ENCODE measurements at regions not wholly inside any gene's neighbourhood (a gene's known extent, or its start where the extent isn't known, plus 50 kb on each side); places are given as distances from the start of the nearest gene placed in this dataset.
A peak's percentile ranks its signal among the peaks of the same experiment; 100 is the strongest.

DNA sequence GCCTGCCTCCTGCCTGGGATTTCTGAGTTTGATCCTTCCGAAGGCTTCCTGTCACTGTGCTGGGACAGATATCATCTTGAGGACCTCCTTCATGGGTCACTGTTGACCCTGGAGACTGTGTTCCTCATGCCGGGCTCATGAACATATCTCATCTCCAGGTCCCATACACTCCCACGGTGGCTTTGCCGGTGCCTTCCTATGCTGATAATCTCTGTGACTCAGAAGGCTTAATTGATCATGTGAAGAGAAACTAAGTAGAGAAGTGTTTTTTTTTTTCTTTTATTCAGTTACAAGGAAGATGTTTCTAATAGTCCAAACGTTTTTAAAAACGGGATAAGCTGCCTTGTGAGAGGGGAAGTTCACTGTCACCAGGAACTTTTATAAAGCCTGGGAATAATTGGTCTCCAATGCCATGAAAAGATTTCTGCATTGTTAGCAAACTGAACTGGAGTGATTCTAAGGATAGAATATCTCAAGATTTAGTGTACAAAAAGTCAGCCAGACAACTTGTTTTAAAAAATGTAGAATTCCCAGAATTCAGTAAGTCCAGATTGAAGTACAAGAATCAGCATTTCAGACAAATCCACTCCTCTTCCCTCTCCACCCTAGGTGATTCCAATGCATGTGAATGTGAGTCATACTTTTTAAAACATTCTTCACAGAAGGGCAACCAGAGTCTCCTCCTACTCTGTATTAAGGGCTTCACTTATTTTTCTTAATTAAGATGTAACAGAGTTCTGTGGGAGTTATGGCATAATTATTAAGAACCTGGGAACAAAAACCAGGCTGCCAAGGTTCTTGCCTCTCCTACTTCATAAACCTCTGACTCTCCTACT lies 139.8 kb upstream of the LGR5 start (continued):
- TF ChIP-seq SRSF7 (optimal IDR thresholded peaks at IDR 0.05; ENCODE audit: low read depth, low read length): no peak
- TF ChIP-seq, protein P1, sequence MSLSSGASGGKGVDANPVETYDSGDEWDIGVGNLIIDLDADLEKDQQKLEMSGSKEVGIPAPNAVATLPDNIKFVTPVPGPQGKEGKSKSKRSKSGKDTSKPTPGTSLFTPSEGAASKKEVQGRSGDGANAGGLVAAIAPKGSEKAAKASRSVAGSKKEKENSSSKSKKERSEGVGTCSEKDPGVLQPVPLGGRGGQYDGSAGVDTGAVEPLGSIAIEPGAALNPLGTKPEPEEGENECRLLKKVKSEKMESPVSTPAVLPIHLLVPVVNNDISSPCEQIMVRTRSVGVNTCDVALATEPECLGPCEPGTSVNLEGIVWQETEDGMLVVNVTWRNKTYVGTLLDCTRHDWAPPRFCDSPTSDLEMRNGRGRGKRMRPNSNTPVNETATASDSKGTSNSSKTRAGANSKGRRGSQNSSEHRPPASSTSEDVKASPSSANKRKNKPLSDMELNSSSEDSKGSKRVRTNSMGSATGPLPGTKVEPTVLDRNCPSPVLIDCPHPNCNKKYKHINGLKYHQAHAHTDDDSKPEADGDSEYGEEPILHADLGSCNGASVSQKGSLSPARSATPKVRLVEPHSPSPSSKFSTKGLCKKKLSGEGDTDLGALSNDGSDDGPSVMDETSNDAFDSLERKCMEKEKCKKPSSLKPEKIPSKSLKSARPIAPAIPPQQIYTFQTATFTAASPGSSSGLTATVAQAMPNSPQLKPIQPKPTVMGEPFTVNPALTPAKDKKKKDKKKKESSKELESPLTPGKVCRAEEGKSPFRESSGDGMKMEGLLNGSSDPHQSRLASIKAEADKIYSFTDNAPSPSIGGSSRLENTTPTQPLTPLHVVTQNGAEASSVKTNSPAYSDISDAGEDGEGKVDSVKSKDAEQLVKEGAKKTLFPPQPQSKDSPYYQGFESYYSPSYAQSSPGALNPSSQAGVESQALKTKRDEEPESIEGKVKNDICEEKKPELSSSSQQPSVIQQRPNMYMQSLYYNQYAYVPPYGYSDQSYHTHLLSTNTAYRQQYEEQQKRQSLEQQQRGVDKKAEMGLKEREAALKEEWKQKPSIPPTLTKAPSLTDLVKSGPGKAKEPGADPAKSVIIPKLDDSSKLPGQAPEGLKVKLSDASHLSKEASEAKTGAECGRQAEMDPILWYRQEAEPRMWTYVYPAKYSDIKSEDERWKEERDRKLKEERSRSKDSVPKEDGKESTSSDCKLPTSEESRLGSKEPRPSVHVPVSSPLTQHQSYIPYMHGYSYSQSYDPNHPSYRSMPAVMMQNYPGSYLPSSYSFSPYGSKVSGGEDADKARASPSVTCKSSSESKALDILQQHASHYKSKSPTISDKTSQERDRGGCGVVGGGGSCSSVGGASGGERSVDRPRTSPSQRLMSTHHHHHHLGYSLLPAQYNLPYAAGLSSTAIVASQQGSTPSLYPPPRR (CRISPR knock-in tag; IDR thresholded peaks at IDR 0.05; ENCODE audit: borderline replicate concordance): no peak
- no peak for TF ChIP-seq NR1H2 (CRISPR knock-in tag; IDR thresholded peaks at IDR 0.05)
- TF ChIP-seq, protein P2, sequence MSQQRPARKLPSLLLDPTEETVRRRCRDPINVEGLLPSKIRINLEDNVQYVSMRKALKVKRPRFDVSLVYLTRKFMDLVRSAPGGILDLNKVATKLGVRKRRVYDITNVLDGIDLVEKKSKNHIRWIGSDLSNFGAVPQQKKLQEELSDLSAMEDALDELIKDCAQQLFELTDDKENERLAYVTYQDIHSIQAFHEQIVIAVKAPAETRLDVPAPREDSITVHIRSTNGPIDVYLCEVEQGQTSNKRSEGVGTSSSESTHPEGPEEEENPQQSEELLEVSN (IDR thresholded peaks at IDR 0.05; ENCODE audit: borderline replicate concordance in 1 of 2, extremely low read depth in 1 of 2, insufficient read depth in 1 of 2, insufficient read length in 1 of 2, low read depth in 1 of 2, low read length in 1 of 2, poor library complexity in 1 of 2, severe bottlenecking in 1 of 2): no peak
- TF ChIP-seq PML (IDR thresholded peaks at IDR 0.05; ENCODE audit: low read length): peak; percentile 60
- TF ChIP-seq, protein P3, sequence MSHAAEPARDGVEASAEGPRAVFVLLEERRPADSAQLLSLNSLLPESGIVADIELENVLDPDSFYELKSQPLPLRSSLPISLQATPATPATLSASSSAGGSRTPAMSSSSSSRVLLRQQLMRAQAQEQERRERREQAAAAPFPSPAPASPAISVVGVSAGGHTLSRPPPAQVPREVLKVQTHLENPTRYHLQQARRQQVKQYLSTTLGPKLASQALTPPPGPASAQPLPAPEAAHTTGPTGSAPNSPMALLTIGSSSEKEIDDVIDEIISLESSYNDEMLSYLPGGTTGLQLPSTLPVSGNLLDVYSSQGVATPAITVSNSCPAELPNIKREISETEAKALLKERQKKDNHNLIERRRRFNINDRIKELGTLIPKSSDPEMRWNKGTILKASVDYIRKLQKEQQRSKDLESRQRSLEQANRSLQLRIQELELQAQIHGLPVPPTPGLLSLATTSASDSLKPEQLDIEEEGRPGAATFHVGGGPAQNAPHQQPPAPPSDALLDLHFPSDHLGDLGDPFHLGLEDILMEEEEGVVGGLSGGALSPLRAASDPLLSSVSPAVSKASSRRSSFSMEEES (CRISPR knock-in tag; IDR thresholded peaks at IDR 0.05): no peak
- TF ChIP-seq IRF2 (CRISPR knock-in tag; IDR thresholded peaks at IDR 0.05): no peak
- TF ChIP-seq MIER1 (IDR thresholded peaks at IDR 0.05; ENCODE audit: low read depth): no peak
- TF ChIP-seq PCBP2 (IDR thresholded peaks at IDR 0.05; ENCODE audit: low read depth, low read length, poor library complexity, severe bottlenecking): no peak
- 0 out of 4 replicates have a peak, but pooled peaks of 1 of the 2 experiments have one; percentile 22 for TF ChIP-seq TEAD1 (CRISPR knock-in tag; IDR thresholded peaks at IDR 0.05)
- TF ChIP-seq BRD9 (IDR thresholded peaks at IDR 0.05; ENCODE audit: low read depth, partially characterized antibody): no peak
- no peak for TF ChIP-seq CHD4 (IDR thresholded peaks at IDR 0.05; ENCODE audit: insufficient read depth, insufficient replicate concordance, low read depth, low read length, poor library complexity, severe bottlenecking)
- TF ChIP-seq, protein P4, sequence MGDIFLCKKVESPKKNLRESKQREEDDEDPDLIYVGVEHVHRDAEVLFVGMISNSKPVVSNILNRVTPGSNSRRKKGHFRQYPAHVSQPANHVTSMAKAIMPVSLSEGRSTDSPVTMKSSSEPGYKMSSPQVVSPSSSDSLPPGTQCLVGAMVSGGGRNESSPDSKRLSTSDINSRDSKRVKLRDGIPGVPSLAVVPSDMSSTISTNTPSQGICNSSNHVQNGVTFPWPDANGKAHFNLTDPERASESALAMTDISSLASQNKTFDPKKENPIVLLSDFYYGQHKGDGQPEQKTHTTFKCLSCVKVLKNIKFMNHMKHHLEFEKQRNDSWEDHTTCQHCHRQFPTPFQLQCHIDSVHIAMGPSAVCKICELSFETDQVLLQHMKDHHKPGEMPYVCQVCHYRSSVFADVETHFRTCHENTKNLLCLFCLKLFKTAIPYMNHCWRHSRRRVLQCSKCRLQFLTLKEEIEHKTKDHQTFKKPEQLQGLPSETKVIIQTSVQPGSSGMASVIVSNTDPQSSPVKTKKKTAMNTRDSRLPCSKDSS (IDR thresholded peaks at IDR 0.05; ENCODE audit: low read depth, partially characterized antibody): no peak
- TF ChIP-seq ZNF668 (CRISPR knock-in tag; IDR thresholded peaks at IDR 0.05): no peak
- TF ChIP-seq KDM2B (CRISPR knock-in tag; IDR thresholded peaks at IDR 0.05): no peak
- peak; percentile 51 for TF ChIP-seq CXXC5 (CRISPR knock-in tag; IDR thresholded peaks at IDR 0.05)
- TF ChIP-seq ZNF436 (CRISPR knock-in tag; IDR thresholded peaks at IDR 0.05): no peak
- no peak for TF ChIP-seq PHTF2 (CRISPR knock-in tag; IDR thresholded peaks at IDR 0.05)
